ENCODE measurements at regions not wholly inside any gene's neighbourhood (a gene's known extent, or its start where the extent isn't known, plus 50 kb on each side); places are given as distances from the start of the nearest gene placed in this dataset.
"Not testable (repeated sequence)": the region's sequence is repeated elsewhere in the genome, so short reads cannot be mapped to it uniquely, and the experiment has no call there.

DNA sequence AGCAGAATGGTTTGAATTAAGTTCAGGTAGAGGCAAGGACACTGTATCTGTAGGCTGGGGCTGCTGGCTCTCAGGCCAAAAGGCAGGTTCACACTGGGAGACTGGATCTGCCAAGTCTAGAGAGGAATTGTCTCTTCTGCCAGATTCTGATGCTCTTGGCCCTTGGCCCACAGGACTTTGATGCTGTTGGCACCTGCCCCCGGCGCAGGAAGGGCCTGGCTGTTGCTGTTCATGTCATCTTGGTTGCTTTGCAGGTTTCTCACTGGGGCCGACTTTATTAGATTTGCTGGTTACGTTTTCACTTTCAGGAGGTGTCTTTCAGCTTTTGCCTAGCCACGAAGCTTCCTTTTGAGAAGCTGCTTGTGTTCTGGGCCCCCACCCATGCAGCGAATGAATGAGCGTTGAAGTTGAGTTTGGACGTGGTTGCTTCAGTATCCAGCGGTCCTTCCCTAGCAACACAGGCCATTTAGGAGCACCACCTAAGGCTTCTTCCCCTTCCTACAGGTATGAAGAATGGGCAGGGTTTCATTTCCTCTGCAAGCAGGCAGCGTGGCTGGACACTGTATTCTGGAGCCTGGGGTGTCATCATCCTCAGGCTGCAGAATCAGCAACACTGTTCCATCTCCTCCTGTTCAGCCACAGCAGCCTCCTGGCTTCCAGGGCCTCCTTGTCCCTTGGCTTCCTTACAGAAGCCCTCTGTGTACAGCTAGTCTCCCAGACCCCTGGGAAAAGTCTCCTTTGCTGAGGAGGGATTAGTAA is 65.6 kb upstream of the PRR23C start:
- no peaks in the 10 kb centered on the region for H3K36me3 ChIP-seq (replicated peaks; ENCODE audit: control insufficient read depth, insufficient read depth, low read length)
- H3K4me3 ChIP-seq (ENCODE audit: insufficient read depth, low read depth, low read length), result no peak overlapping the region
- DNase-seq, result no peak
- no peaks in the 10 kb centered on the region; the same call in 1 of the 2 replicates for H3K27me3 ChIP-seq (ENCODE audit: control insufficient read depth, insufficient read depth, low read length)

DNA sequence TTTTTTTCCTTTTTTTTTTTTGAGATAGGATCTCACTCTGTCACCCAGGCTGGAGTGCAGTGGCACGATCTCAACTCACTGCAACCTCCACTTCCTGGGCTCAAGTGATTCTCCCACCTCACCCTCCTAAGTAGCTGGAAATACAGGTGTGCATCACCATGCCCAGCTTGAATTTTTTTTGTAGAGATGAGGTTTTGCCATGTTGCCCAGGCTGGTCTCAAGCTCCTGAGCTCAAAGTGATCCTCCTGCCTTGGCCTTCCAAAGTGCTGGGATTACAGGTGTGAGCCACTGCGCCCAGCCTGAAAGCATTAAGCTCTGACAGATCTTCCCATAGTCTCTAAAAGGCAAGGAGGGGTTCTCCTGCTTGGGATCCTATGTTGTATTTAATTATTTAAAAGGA is 66.2 kb upstream of the PRR23C start:
- not testable (repeated sequence) for H3K4me3 ChIP-seq (ENCODE audit: insufficient read depth, low read depth, low read length); H3K36me3 ChIP-seq (replicated peaks; ENCODE audit: control insufficient read depth, insufficient read depth, low read length); H3K27me3 ChIP-seq (ENCODE audit: control insufficient read depth, insufficient read depth, low read length); DNase-seq

DNA sequence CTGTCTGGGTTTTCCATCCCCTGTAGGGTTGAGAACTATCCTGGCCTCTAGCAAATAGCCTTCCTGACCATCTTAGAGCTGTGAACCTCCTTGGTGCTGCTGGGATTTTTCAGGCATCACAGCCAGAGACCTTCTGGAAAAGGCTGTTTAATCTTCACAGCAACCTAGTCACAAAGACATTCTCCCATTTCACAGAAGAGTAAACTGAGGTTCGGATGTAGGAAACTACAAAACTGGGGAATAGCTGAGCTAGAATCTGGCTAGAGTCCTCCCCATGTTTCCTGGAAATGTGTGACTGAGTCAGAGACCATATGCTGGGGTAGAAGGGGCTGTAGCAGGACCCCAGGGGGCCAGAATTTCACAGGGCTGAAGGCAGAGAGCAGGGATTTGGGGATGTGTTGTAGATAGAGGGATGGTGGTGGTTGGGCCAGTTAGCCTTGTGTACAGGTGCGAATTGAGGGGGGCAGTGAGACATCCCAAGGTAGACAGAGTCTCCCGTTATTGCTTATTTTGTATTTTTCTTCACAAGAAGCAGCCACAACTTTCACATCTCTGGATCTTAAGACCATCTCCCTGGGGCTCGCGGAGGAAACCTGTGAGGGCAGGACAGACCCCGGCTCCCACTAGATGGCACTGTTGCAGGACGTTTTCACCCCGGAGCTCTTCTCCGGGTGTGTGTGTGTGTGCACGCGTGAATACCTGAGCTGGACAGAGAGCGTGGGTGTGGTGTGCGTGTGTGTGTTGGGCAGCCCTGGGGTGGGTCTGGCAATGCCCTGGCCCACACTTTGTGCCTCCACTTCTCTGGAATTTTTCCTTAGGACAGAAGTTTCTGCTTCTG is 66.9 kb upstream of the PRR23C start:
- peak; percentile 62 for DNase-seq
- H3K4me3 ChIP-seq (ENCODE audit: insufficient read depth, low read depth, low read length), result no peak overlapping the region
- no peaks in the 10 kb centered on the region for H3K36me3 ChIP-seq (replicated peaks; ENCODE audit: control insufficient read depth, insufficient read depth, low read length)
- no peaks in the 10 kb centered on the region; the same call in 1 of the 2 replicates for H3K27me3 ChIP-seq (ENCODE audit: control insufficient read depth, insufficient read depth, low read length)

- no peak for DNase-seq
Observed at GRCh38 chr3:139112230-139112558, 67.5 kb upstream of the PRR23C start.

DNA sequence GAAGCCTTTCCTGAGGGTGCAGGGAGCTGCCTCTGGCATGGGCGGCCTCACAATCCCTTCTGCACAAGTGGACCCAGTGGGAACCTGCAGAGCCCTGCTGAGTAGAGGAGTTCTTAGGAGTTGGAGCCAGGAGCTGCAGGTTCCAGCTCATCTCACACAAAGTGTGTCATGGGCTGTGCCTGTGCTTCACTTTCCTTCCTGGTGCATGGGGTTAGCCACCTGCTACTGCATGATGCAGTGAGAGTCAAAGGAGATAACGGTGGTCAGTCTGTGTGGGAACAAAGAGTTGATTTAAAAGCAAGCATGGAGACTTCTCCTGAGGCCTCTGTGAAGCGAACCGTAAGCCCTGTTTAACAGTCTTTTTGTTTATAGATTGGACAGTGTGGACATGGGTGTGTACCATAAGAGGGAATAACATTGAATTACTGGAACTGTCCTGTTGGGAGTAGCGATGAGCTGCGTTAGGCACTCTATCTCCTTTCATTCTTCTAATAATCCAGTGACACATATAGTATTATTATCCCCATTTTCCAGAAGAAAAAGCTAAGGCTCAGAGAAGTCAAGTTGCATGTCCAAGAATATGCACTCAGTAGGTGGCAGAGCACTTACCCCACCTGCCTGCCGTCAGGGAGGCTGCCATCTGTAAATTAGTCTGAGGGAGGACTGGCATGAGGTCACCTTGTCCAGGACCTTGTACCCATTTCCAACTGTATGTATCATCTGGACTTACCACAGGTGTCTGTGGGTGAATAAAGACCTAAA is 68.7 kb upstream of the PRR23C start:
- no peaks in the 10 kb centered on the region; the same call in 1 of the 2 replicates for H3K27me3 ChIP-seq (ENCODE audit: control insufficient read depth, insufficient read depth, low read length)
- no peaks in the 10 kb centered on the region for H3K36me3 ChIP-seq (replicated peaks; ENCODE audit: control insufficient read depth, insufficient read depth, low read length)
- no peak for DNase-seq
- H3K4me3 ChIP-seq (ENCODE audit: insufficient read depth, low read depth, low read length), result no peak overlapping the region

More at GRCh38 chr3:139112230-139112558, 67.5 kb upstream of the PRR23C start:
- Histone ChIP-seq H3K4me3 (ENCODE audit: insufficient read depth, low read depth, low read length) (no peak overlapping the region), H3K36me3 (replicated peaks; ENCODE audit: control insufficient read depth, insufficient read depth, low read length) (no peaks in the 10 kb centered on the region), H3K27me3 (ENCODE audit: control insufficient read depth, insufficient read depth, low read length) (no peaks in the 10 kb centered on the region; the same call in 1 of the 2 replicates)

- DNase-seq, result no peak
Observed at GRCh38 chr3:139113993-139114375, 69.3 kb upstream of the PRR23C start.

GRCh38 chr3:139116631-139117030 is 71.9 kb upstream of the PRR23C start:
- DNase-seq; H3K27me3 ChIP-seq (ENCODE audit: control insufficient read depth, insufficient read depth, low read length); H3K4me3 ChIP-seq (ENCODE audit: insufficient read depth, low read depth, low read length); H3K36me3 ChIP-seq (replicated peaks; ENCODE audit: control insufficient read depth, insufficient read depth, low read length): not testable (repeated sequence)

More at GRCh38 chr3:139113993-139114375, 69.3 kb upstream of the PRR23C start:
- Histone ChIP-seq H3K4me3 (ENCODE audit: insufficient read depth, low read depth, low read length) (no peak overlapping the region), H3K36me3 (replicated peaks; ENCODE audit: control insufficient read depth, insufficient read depth, low read length) (no peaks in the 10 kb centered on the region), H3K27me3 (ENCODE audit: control insufficient read depth, insufficient read depth, low read length) (no peaks in the 10 kb centered on the region; the same call in 1 of the 2 replicates)

- Histone ChIP-seq H3K4me3 (ENCODE audit: insufficient read depth, low read depth, low read length) (no peak overlapping the region), H3K36me3 (replicated peaks; ENCODE audit: control insufficient read depth, insufficient read depth, low read length) (no peaks in the 10 kb centered on the region), H3K27me3 (ENCODE audit: control insufficient read depth, insufficient read depth, low read length) (no peaks in the 10 kb centered on the region)
- no peak for DNase-seq
Observed at GRCh38 chr3:139117136-139117675, 72.5 kb upstream of the PRR23C start.

GRCh38 chr3:139117883-139118760 is 73.4 kb upstream of the PRR23C start:
- no peak for DNase-seq
- Histone ChIP-seq H3K36me3 (replicated peaks; ENCODE audit: control insufficient read depth, insufficient read depth, low read length) (no peaks in the 10 kb centered on the region), H3K27me3 (ENCODE audit: control insufficient read depth, insufficient read depth, low read length) (no peaks in the 10 kb centered on the region), H3K4me3 (ENCODE audit: insufficient read depth, low read depth, low read length) (no peak overlapping the region)

- Histone ChIP-seq H3K27me3 (ENCODE audit: control insufficient read depth, insufficient read depth, low read length) (no peaks in the 10 kb centered on the region), H3K4me3 (ENCODE audit: insufficient read depth, low read depth, low read length) (no peak overlapping the region), H3K36me3 (replicated peaks; ENCODE audit: control insufficient read depth, insufficient read depth, low read length) (no peaks in the 10 kb centered on the region)
- no peak for DNase-seq
Observed at GRCh38 chr3:139118835-139119234, 74.1 kb upstream of the PRR23C start.

- DNase-seq, result no peak
- Histone ChIP-seq H3K36me3 (replicated peaks; ENCODE audit: control insufficient read depth, insufficient read depth, low read length) (no peaks in the 10 kb centered on the region), H3K27me3 (ENCODE audit: control insufficient read depth, insufficient read depth, low read length) (no peaks in the 10 kb centered on the region; the same call in 1 of the 2 replicates), H3K4me3 (ENCODE audit: insufficient read depth, low read depth, low read length) (no peak overlapping the region)
Observed at GRCh38 chr3:139119331-139120025, 74.8 kb upstream of the PRR23C start.

DNA sequence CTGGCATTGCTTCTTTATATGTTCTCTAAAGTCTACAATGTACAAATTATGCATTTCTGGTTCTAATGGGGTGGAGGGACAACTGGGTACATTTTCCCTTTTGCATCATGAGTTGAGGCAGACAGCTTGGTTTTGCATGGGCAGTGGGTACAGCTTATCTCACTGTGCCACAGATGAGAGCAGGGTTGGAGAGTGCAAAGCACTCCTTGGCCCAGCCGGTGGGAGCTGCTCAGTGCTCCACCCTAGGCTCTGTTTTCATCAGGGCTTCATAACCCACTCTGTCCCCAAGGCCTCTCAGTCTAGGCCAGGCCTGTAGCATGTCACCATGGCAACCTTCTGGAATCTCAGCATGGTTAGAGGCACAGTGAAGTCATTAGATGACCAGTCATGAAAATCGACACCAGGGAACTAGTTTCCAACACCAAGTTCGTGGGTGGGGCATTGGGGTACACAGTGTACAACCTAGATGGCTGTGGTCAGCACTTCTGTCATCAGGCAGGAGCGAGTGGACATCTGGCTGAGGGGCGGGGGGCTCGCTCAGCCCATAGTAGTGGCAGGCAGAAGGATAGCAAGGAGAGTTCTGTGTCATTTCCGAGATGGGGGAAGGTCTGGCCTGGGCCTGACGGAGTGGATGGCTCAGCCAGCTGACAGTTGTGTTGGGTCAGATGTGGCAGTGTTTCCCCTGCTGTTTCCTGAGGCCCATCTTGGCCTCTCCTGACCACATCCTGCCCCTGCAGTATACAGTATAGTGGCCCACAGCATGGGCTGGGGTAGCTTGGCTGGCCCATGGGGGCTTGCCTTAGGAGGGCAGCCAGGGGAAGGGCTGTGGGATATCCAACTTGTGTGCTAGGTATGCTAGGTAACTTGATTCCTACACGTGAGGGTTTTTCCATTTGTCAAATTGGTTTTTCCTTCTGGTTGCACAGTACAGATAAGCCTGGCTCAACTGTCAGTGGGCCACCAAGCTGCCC is 75.7 kb upstream of the PRR23C start:
- H3K4me3 ChIP-seq (ENCODE audit: insufficient read depth, low read depth, low read length), result no peak overlapping the region
- H3K36me3 ChIP-seq (replicated peaks; ENCODE audit: control insufficient read depth, insufficient read depth, low read length), result no peaks in the 10 kb centered on the region
- no peak for DNase-seq
- H3K27me3 ChIP-seq (ENCODE audit: control insufficient read depth, insufficient read depth, low read length), result no peaks in the 10 kb centered on the region; the same call in 1 of the 2 replicates

Measured in H7 (cell line).